HepG2 (cell line): ENCODE measurements at regions not wholly inside any gene's neighbourhood (a gene's known extent, or its start where the extent isn't known, plus 50 kb on each side); places are given as distances from the start of the nearest gene placed in this dataset.

ENCODE experiments used
- CTCF ChIP-seq: sonication (generic); formaldehyde crosslinking; IDR thresholded peaks from 2 replicates; pipeline ENCODE4 v1.5.0; 2020; ENCODE audit warnings: mild to moderate bottlenecking, missing genetic modification reagents, moderate library complexity
- EP300 ChIP-seq, 3 experiments: sonication (generic) in 1 of 3; formaldehyde crosslinking in 1 of 3; IDR thresholded peaks; 2 replicates each; pipeline versions ENCODE4 v1.5.1 to v1.6.1; 2011 to 2020; ENCODE audit warnings: low read depth in 2 of 3, low read length in 2 of 3, borderline replicate concordance in 1 of 3, improper control_type of control experiment in 1 of 3, mild to moderate bottlenecking in 1 of 3, missing genetic modification reagents in 1 of 3, moderate library complexity in 1 of 3
- NFIC ChIP-seq: IDR thresholded peaks from 2 replicates; pipeline ENCODE4 v1.6.1; 2012; ENCODE audit warnings: mild to moderate bottlenecking, low read length, inconsistent platforms
- ZKSCAN1 ChIP-seq: fragments of 150-350 bp; IDR thresholded peaks from 2 replicates; pipeline ENCODE4 v1.6.1; 2014; ENCODE audit warnings: low read length
- ZNF510 ChIP-seq: sonication (generic); formaldehyde crosslinking; IDR thresholded peaks from 2 replicates; pipeline ENCODE4 v1.4.0; 2020; ENCODE audit warnings: low read depth, mild to moderate bottlenecking, missing genetic modification reagents
- TF ChIP-seq, protein P1 (sequence below): sonication (generic); formaldehyde crosslinking; IDR thresholded peaks from 2 replicates; pipeline ENCODE4 v1.4.0; 2020; ENCODE audit warnings: missing genetic modification reagents
- TF ChIP-seq, protein P2 (sequence below): IDR thresholded peaks from 2 replicates; pipeline ENCODE4 v1.6.1; 2012; ENCODE audit warnings: inconsistent platforms

DNA sequence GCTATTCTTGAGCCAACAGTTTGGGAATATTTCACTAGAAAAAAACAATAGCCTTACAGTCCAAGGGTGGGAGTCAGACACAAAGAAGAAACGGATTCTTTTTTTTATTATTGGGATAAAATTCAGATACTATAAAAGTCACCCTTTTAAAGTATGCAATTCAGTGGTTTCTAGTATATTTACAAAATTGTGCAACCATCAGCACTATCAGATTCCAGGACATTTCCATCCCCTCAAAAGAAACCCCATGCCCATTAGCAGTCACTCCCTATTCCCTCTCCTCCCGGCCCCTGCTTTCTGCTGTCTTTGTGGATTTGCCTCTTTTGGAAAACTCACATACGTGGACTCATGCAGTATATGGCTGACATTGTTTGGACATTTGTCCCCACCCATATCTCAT, 134.4 kb downstream of the C16orf95 start:
- no peak for TF ChIP-seq NFIC
- TF ChIP-seq ZNF510 (CRISPR knock-in tag), result no peak
- no peak for TF ChIP-seq CTCF (CRISPR knock-in tag)
- TF ChIP-seq ZKSCAN1, result no peak
- TF ChIP-seq, protein P1, sequence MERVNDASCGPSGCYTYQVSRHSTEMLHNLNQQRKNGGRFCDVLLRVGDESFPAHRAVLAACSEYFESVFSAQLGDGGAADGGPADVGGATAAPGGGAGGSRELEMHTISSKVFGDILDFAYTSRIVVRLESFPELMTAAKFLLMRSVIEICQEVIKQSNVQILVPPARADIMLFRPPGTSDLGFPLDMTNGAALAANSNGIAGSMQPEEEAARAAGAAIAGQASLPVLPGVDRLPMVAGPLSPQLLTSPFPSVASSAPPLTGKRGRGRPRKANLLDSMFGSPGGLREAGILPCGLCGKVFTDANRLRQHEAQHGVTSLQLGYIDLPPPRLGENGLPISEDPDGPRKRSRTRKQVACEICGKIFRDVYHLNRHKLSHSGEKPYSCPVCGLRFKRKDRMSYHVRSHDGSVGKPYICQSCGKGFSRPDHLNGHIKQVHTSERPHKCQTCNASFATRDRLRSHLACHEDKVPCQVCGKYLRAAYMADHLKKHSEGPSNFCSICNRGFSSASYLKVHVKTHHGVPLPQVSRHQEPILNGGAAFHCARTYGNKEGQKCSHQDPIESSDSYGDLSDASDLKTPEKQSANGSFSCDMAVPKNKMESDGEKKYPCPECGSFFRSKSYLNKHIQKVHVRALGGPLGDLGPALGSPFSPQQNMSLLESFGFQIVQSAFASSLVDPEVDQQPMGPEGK (CRISPR knock-in tag), result no peak
- TF ChIP-seq, protein P2, sequence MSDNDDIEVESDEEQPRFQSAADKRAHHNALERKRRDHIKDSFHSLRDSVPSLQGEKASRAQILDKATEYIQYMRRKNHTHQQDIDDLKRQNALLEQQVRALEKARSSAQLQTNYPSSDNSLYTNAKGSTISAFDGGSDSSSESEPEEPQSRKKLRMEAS, result no peak
- no peak for TF ChIP-seq EP300 (IDR thresholded peaks at IDR 0.05; ENCODE audit: low read depth in 2 of 2, low read length in 2 of 2)
- TF ChIP-seq EP300 (CRISPR knock-in tag; IDR thresholded peaks at IDR 0.05; ENCODE audit: borderline replicate concordance), result no peak
